B cell (primary cell): ENCODE measurements at regions not wholly inside any gene's neighbourhood (a gene's known extent, or its start where the extent isn't known, plus 50 kb on each side); places are given as distances from the start of the nearest gene placed in this dataset.

Source experiments
- ATAC-seq: fragments of 200-7000 bp; cut with Tn5 transposase; one replicate; pipeline ENCODE4 v1.10.0; 2021; ENCODE audit warnings: low read depth, mild to moderate bottlenecking, moderate number of reproducible peaks, moderate library complexity
- CTCF ChIA-PET: fragments of 350-600 bp; sonication (Branson Sonifier 250); formaldehyde crosslinking; loops from one replicate; lab custom pipeline; 2021; ENCODE audit warnings: antibody characterized with exemption, inconsistent platforms; lab: Charles Lee
- POLR2A ChIA-PET: fragments of 350-600 bp; sonication (Branson Sonifier 250); formaldehyde crosslinking; loops from one replicate; lab custom pipeline; 2021; ENCODE audit warnings: antibody characterized with exemption; lab: Charles Lee
- DNase-seq: peaks from one replicate; pipeline ENCODE4 v3.0.0; 2013
- H2AFZ ChIP-seq: 2 replicates; pipeline ENCODE4 v1.6.1; 2012; ENCODE audit warnings: mild to moderate bottlenecking, low read depth, low read length; ENCODE audit not compliant: insufficient read depth, poor library complexity, severe bottlenecking
- H3K27ac ChIP-seq, 2 donors: 1 replicate in 1 of 2; 2 replicates in 1 of 2; pipeline ENCODE4 v1.5.1; 2012 to 2013; ENCODE audit warnings: low read length in 2 of 2, mild to moderate bottlenecking in 2 of 2, moderate library complexity in 1 of 2
- H3K27me3 ChIP-seq, 4 experiments: fragments of 200-600 bp in 1 of 4; sonication (generic) in 1 of 4; replicated peaks in 1 of 4; 1 replicate in 2 of 4; 2 replicates in 2 of 4; pipeline versions ENCODE4 v1.6.1 to v1.7.0; 2013 to 2016; ENCODE audit warnings: low read length in 3 of 4, mild to moderate bottlenecking in 2 of 4, mixed read lengths in 1 of 4, moderate library complexity in 1 of 4; ENCODE audit not compliant: insufficient read depth in 4 of 4, control insufficient read depth in 3 of 4; ENCODE audit errors: control extremely low read depth in 1 of 4
- H3K36me3 ChIP-seq, 2 experiments: replicated peaks in 1 of 2; 1 replicate in 1 of 2; 2 replicates in 1 of 2; pipeline versions ENCODE4 v1.6.1 to v1.7.1; 2013; ENCODE audit warnings: low read length in 1 of 2; ENCODE audit not compliant: insufficient read depth in 2 of 2, control insufficient read depth in 1 of 2; ENCODE audit errors: control extremely low read depth in 1 of 2, extremely low read depth in 1 of 2
- H3K4me1 ChIP-seq, 2 donors: fragments of 200-600 bp in 1 of 2; sonication (generic) in 1 of 2; 1 replicate in 1 of 2; 2 replicates in 1 of 2; pipeline versions ENCODE4 v1.5.1 to v1.6.1; 2013 to 2017; ENCODE audit warnings: low read length in 2 of 2; ENCODE audit not compliant: control insufficient read depth in 2 of 2, insufficient read depth in 2 of 2
- H3K4me2 ChIP-seq: replicated peaks from 2 replicates; pipeline ENCODE3; 2012; ENCODE audit warnings: mild to moderate bottlenecking, low read depth, low read length; ENCODE audit not compliant: poor library complexity, severe bottlenecking
- H3K4me3 ChIP-seq, 5 experiments: fragments of 200-600 bp in 1 of 5; sonication (generic) in 1 of 5; 1 replicate in 3 of 5; 2 replicates in 2 of 5; pipeline versions ENCODE4 v1.5.1 to v1.7.0; 2011 to 2016; ENCODE audit warnings: low read length in 4 of 5, mild to moderate bottlenecking in 4 of 5, low read depth in 2 of 5, control low read depth in 1 of 5, moderate library complexity in 1 of 5; ENCODE audit not compliant: insufficient read depth in 1 of 5; ENCODE audit errors: control extremely low read depth in 1 of 5, extremely low read depth in 1 of 5
- H3K79me2 ChIP-seq: fragments of 200-600 bp; sonication (generic); one replicate; pipeline ENCODE4 v1.6.0; 2016; ENCODE audit warnings: low read length; ENCODE audit not compliant: control insufficient read depth, insufficient read depth
- H3K9ac ChIP-seq: fragments of 200-600 bp; sonication (generic); 2 replicates; pipeline ENCODE4 v1.6.1; 2017; ENCODE audit warnings: mild to moderate bottlenecking, low read length, moderate library complexity
- H3K9me3 ChIP-seq, 3 donors: one replicate each; pipeline versions ENCODE4 v1.6.1 to v1.7.1; 2013; ENCODE audit warnings: low read length in 2 of 3; ENCODE audit not compliant: control insufficient read depth in 2 of 3, insufficient read depth in 1 of 3; ENCODE audit errors: control extremely low read depth in 1 of 3
- H4K20me1 ChIP-seq: 2 replicates; pipeline ENCODE4 v1.6.0; 2012; ENCODE audit warnings: mild to moderate bottlenecking, low read length; ENCODE audit not compliant: insufficient read depth, control insufficient read depth, poor library complexity, severe bottlenecking
- H3K27ac Mint-ChIP-seq: one replicate; pipeline ENCODE4 v1.8.0; 2021; ENCODE audit warnings: mixed read lengths
- H3K27me3 Mint-ChIP-seq: one replicate; pipeline ENCODE4 v1.8.0; 2021; ENCODE audit warnings: mixed read lengths
- H3K4me1 Mint-ChIP-seq: one replicate; pipeline ENCODE4 v1.8.0; 2021; ENCODE audit warnings: mixed read lengths
- H3K4me3 Mint-ChIP-seq: one replicate; pipeline ENCODE4 v1.8.0; 2021; ENCODE audit warnings: mixed read lengths
- H3K9me3 Mint-ChIP-seq: one replicate; pipeline ENCODE4 v1.8.0; 2022; ENCODE audit warnings: mixed read lengths; ENCODE audit not compliant: insufficient read depth
- CTCF ChIP-seq: fragments of 200-600 bp; IDR thresholded peaks from one replicate; pipeline ENCODE4 v1.8.0; 2022; ENCODE audit warnings: antibody characterized with exemption, mild to moderate bottlenecking
- EZH2 ChIP-seq: IDR thresholded peaks from 2 replicates; pipeline ENCODE4 v1.6.1; 2012; ENCODE audit warnings: borderline replicate concordance, low read depth, mild to moderate bottlenecking, moderate library complexity, low read length; ENCODE audit not compliant: insufficient read depth, poor library complexity, severe bottlenecking
- WGBS: methylation state at CpG from one replicate; pipeline ENCODE4 v1.1.5; 2013; ENCODE audit warnings: missing lambda C conversion rate; ENCODE audit not compliant: insufficient coverage; 5-methylcytosine and 5-hydroxymethylcytosine counted together
- intact Hi-C: fragments of 100-400 bp; cut with micrococcal nuclease; formaldehyde crosslinking; loops from one replicate; pipeline ENCODE4 v1.10.0; 2022

GRCh38 chr6:163773646-163774045, 359.1 kb downstream of the QKI start:
- TF ChIP-seq CTCF, result no peak
- Histone ChIP-seq H3K9me3 (no peaks in the 10 kb centered on the region), H4K20me1 (no peaks in the 10 kb centered on the region), H3K4me1 (no peaks in the 10 kb centered on the region), H3K36me3 (no peaks in the 10 kb centered on the region), H3K79me2 (no peaks in the 10 kb centered on the region), H3K9ac (no peak overlapping the region), H3K27me3 (no peaks in the 10 kb centered on the region), H3K27ac (no peak overlapping the region), H3K4me2 (no peak overlapping the region), H2AFZ (no peak overlapping the region), H3K4me3 (no peak overlapping the region)
- 100% methylated on average over 3 of the region's 4 CpGs for WGBS
- Mint-ChIP-seq H3K27me3 (peaks cover 3% of the 10 kb centered on the region), H3K9me3 (no peaks in the 10 kb centered on the region), H3K4me1 (no peaks in the 10 kb centered on the region), H3K4me3 (no peak overlapping the region), H3K27ac (no peak overlapping the region)
- no peak for DNase-seq
- CTCF ChIA-PET, result no interaction called here
- no peak for ATAC-seq
- intact Hi-C loops, result no loop called here
- POLR2A ChIA-PET, result interaction anchor here (0.5 kb wide), 1 partner anchor 105 kb away, joined by 7 read pairs; no protein-coding TSS in a partner anchor

- H3K9ac ChIP-seq, result no peak overlapping the region
- H3K27ac ChIP-seq, result no peak overlapping the region
- H3K27me3 Mint-ChIP-seq, result peaks cover 8% of the 10 kb centered on the region
- ATAC-seq (no peak), DNase-seq (no peak)
- intact Hi-C loops, result no loop called here
- no peak overlapping the region for H3K27ac Mint-ChIP-seq
- H3K27me3 ChIP-seq, result peaks cover 0 to 5% (median 0%) of the 10 kb centered on the region in 4 experiments
- no peaks in the 10 kb centered on the region for H3K36me3 ChIP-seq
- no peaks in the 10 kb centered on the region for H4K20me1 ChIP-seq
- POLR2A ChIA-PET, result no interaction called here
- no peaks in the 10 kb centered on the region for H3K9me3 Mint-ChIP-seq
- WGBS, result no CpG with 5 or more reads among the region's 1 CpG
- no peaks in the 10 kb centered on the region for H3K79me2 ChIP-seq
- no peaks in the 10 kb centered on the region for H3K9me3 ChIP-seq
- no peaks in the 10 kb centered on the region for H3K4me1 ChIP-seq
- H2AFZ ChIP-seq, result no peak overlapping the region
- TF ChIP-seq CTCF, result no peak
- TF ChIP-seq EZH2, result no peak
- CTCF ChIA-PET, result no interaction called here
- H3K4me3 ChIP-seq, result no peak overlapping the region
- H3K4me2 ChIP-seq, result no peak overlapping the region
- H3K4me1 Mint-ChIP-seq, result no peaks in the 10 kb centered on the region
- H3K4me3 Mint-ChIP-seq, result no peak overlapping the region
Observed at GRCh38 chr6:163772701-163773100, 358.2 kb downstream of the QKI start.
